ENCODE measurements at regions not wholly inside any gene's neighbourhood (a gene's known extent, or its start where the extent isn't known, plus 50 kb on each side); places are given as distances from the start of the nearest gene placed in this dataset.

GRCh38 chr12:131368668-131369071, 342.2 kb upstream of the SFSWAP start:
- Histone ChIP-seq H3K36me3 (ENCODE audit: insufficient read depth) (no peaks in the 10 kb centered on the region), H3K4me3 (ENCODE audit: low read depth, low read length) (no peak overlapping the region), H3K4me1 (ENCODE audit: insufficient read depth) (no peaks in the 10 kb centered on the region), H3K27ac (ENCODE audit: low read depth) (no peak overlapping the region)
- 88% methylated on average over 5 of the region's 5 CpGs for WGBS
- no peak for DNase-seq (ENCODE audit: extremely low spot score)

GRCh38 chr12:131369094-131369845, 341.6 kb upstream of the SFSWAP start:
- H3K4me3 ChIP-seq (ENCODE audit: low read depth, low read length): no peak overlapping the region
- no peak for DNase-seq (ENCODE audit: extremely low spot score)
- no peaks in the 10 kb centered on the region for H3K36me3 ChIP-seq (ENCODE audit: insufficient read depth)
- no peaks in the 10 kb centered on the region for H3K4me1 ChIP-seq (ENCODE audit: insufficient read depth)
- WGBS: 82% methylated on average over 18 of the region's 18 CpGs
- no peak overlapping the region for H3K27ac ChIP-seq (ENCODE audit: low read depth)

- Histone ChIP-seq H3K4me3 (ENCODE audit: low read depth, low read length) (no peak overlapping the region), H3K27ac (ENCODE audit: low read depth) (no peak overlapping the region), H3K36me3 (ENCODE audit: insufficient read depth) (no peaks in the 10 kb centered on the region), H3K4me1 (ENCODE audit: insufficient read depth) (no peaks in the 10 kb centered on the region)
- no peak for DNase-seq (ENCODE audit: extremely low spot score)
- 79% methylated on average over 8 of the region's 8 CpGs for WGBS
Observed at GRCh38 chr12:131370321-131370720, 340.6 kb upstream of the SFSWAP start.

- no peak for DNase-seq (ENCODE audit: extremely low spot score)
- WGBS: 92% methylated on average over 11 of the region's 11 CpGs
- Histone ChIP-seq H3K4me3 (ENCODE audit: low read depth, low read length) (no peak overlapping the region), H3K27ac (ENCODE audit: low read depth) (no peak overlapping the region), H3K4me1 (ENCODE audit: insufficient read depth) (no peaks in the 10 kb centered on the region), H3K36me3 (ENCODE audit: insufficient read depth) (no peaks in the 10 kb centered on the region)
Observed at GRCh38 chr12:131370791-131371347, 340.0 kb upstream of the SFSWAP start.

GRCh38 chr12:131371401-131372170, 339.3 kb upstream of the SFSWAP start:
- Histone ChIP-seq H3K27ac (ENCODE audit: low read depth) (no peak overlapping the region), H3K4me3 (ENCODE audit: low read depth, low read length) (no peak overlapping the region), H3K4me1 (ENCODE audit: insufficient read depth) (no peaks in the 10 kb centered on the region), H3K36me3 (ENCODE audit: insufficient read depth) (no peaks in the 10 kb centered on the region)
- no peak for DNase-seq (ENCODE audit: extremely low spot score)
- WGBS: 62% methylated on average over 16 of the region's 16 CpGs

- no peak overlapping the region for H3K27ac ChIP-seq (ENCODE audit: low read depth)
- 77% methylated on average over 8 of the region's 8 CpGs for WGBS
Observed at GRCh38 chr12:131372171-131372475, 338.8 kb upstream of the SFSWAP start.

GRCh38 chr12:131372706-131373195, 338.1 kb upstream of the SFSWAP start:
- H3K36me3 ChIP-seq (ENCODE audit: insufficient read depth): no peaks in the 10 kb centered on the region
- H3K27ac ChIP-seq (ENCODE audit: low read depth): no peak overlapping the region
- WGBS: 95% methylated on average over 2 of the region's 2 CpGs
- no peak for DNase-seq (ENCODE audit: extremely low spot score)
- H3K4me1 ChIP-seq (ENCODE audit: insufficient read depth): no peaks in the 10 kb centered on the region
- no peak overlapping the region for H3K4me3 ChIP-seq (ENCODE audit: low read depth, low read length)

More at GRCh38 chr12:131372171-131372475, 338.8 kb upstream of the SFSWAP start:
- DNase-seq (ENCODE audit: extremely low spot score): no peak
- no peaks in the 10 kb centered on the region for H3K4me1 ChIP-seq (ENCODE audit: insufficient read depth)
- H3K4me3 ChIP-seq (ENCODE audit: low read depth, low read length): no peak overlapping the region
- no peaks in the 10 kb centered on the region for H3K36me3 ChIP-seq (ENCODE audit: insufficient read depth)

GRCh38 chr12:131375261-131375971, 335.5 kb upstream of the SFSWAP start:
- WGBS: 78% methylated on average over 17 of the region's 17 CpGs
- no peak overlapping the region for H3K27ac ChIP-seq (ENCODE audit: low read depth)

GRCh38 chr12:131375972-131376345, 334.9 kb upstream of the SFSWAP start:
- H3K4me1 ChIP-seq (ENCODE audit: insufficient read depth): no peaks in the 10 kb centered on the region
- WGBS: 91% methylated on average over 8 of the region's 8 CpGs
- no peaks in the 10 kb centered on the region for H3K36me3 ChIP-seq (ENCODE audit: insufficient read depth)
- no peak for DNase-seq (ENCODE audit: extremely low spot score)
- H3K27ac ChIP-seq (ENCODE audit: low read depth): no peak overlapping the region
- H3K4me3 ChIP-seq (ENCODE audit: low read depth, low read length): no peak overlapping the region

More at GRCh38 chr12:131375261-131375971, 335.5 kb upstream of the SFSWAP start:
- no peak overlapping the region for H3K4me3 ChIP-seq (ENCODE audit: low read depth, low read length)
- no peak for DNase-seq (ENCODE audit: extremely low spot score)
- no peaks in the 10 kb centered on the region for H3K36me3 ChIP-seq (ENCODE audit: insufficient read depth)
- no peaks in the 10 kb centered on the region for H3K4me1 ChIP-seq (ENCODE audit: insufficient read depth)

GRCh38 chr12:131378176-131378842, 332.6 kb upstream of the SFSWAP start:
- H3K27ac ChIP-seq (ENCODE audit: low read depth): no peak overlapping the region
- H3K4me1 ChIP-seq (ENCODE audit: insufficient read depth): no peaks in the 10 kb centered on the region
- H3K36me3 ChIP-seq (ENCODE audit: insufficient read depth): no peaks in the 10 kb centered on the region
- no peak for DNase-seq (ENCODE audit: extremely low spot score)
- WGBS: 79% methylated on average over 29 of the region's 29 CpGs
- H3K4me3 ChIP-seq (ENCODE audit: low read depth, low read length): no peak overlapping the region

GRCh38 chr12:131378861-131379665, 331.8 kb upstream of the SFSWAP start:
- DNase-seq (ENCODE audit: extremely low spot score): no peak
- Histone ChIP-seq H3K4me3 (ENCODE audit: low read depth, low read length) (no peak overlapping the region), H3K4me1 (ENCODE audit: insufficient read depth) (no peaks in the 10 kb centered on the region), H3K27ac (ENCODE audit: low read depth) (no peak overlapping the region), H3K36me3 (ENCODE audit: insufficient read depth) (no peaks in the 10 kb centered on the region)
- WGBS: 80% methylated on average over 31 of the region's 31 CpGs

- Histone ChIP-seq H3K27ac (ENCODE audit: low read depth) (no peak overlapping the region), H3K36me3 (ENCODE audit: insufficient read depth) (no peaks in the 10 kb centered on the region), H3K4me1 (ENCODE audit: insufficient read depth) (no peaks in the 10 kb centered on the region), H3K4me3 (ENCODE audit: low read depth, low read length) (no peak overlapping the region)
- DNase-seq (ENCODE audit: extremely low spot score): no peak
- 23% methylated on average over 12 of the region's 12 CpGs for WGBS
Observed at GRCh38 chr12:131379738-131380137, 331.2 kb upstream of the SFSWAP start.
